Trophoblast cell (in vitro differentiated cells and primary cell): ENCODE measurements at regions not wholly inside any gene's neighbourhood (a gene's known extent, or its start where the extent isn't known, plus 50 kb on each side); places are given as distances from the start of the nearest gene placed in this dataset.

ENCODE experiments used
- DNase-seq, 2 donors: peaks; one replicate each; pipeline ENCODE4 v3.0.0-alpha.2; 2016
- H2AFZ ChIP-seq: 2 replicates; pipeline ENCODE4 v1.6.1; 2013; ENCODE audit warnings: low read length, moderate library complexity, mild to moderate bottlenecking; ENCODE audit not compliant: insufficient read depth, poor library complexity
- H2AK5ac ChIP-seq: 2 replicates; pipeline ENCODE4 v1.6.1; 2013; ENCODE audit warnings: mild to moderate bottlenecking, low read length
- H2BK120ac ChIP-seq: 2 replicates; pipeline ENCODE4 v1.6.1; 2013; ENCODE audit warnings: low read length, mild to moderate bottlenecking, moderate library complexity; ENCODE audit not compliant: insufficient read depth, poor library complexity
- H2BK12ac ChIP-seq: 2 replicates; pipeline ENCODE4 v1.6.1; 2013; ENCODE audit warnings: mild to moderate bottlenecking, low read length, moderate library complexity
- H2BK5ac ChIP-seq: 2 replicates; pipeline ENCODE4 v1.6.1; 2013; ENCODE audit warnings: low read length, low read depth, moderate library complexity, mild to moderate bottlenecking; ENCODE audit not compliant: poor library complexity
- H3K14ac ChIP-seq: 2 replicates; pipeline ENCODE4 v1.6.1; 2013; ENCODE audit warnings: mild to moderate bottlenecking, low read length
- H3K18ac ChIP-seq: 2 replicates; pipeline ENCODE4 v1.6.1; 2013; ENCODE audit warnings: mild to moderate bottlenecking, low read length
- H3K23ac ChIP-seq: 2 replicates; pipeline ENCODE4 v1.6.1; 2013; ENCODE audit warnings: low read length
- H3K27ac ChIP-seq: 2 replicates; pipeline ENCODE4 v1.5.1; 2013; ENCODE audit warnings: low read depth, mild to moderate bottlenecking, inconsistent platforms, low read length, moderate library complexity
- H3K27me3 ChIP-seq: 2 replicates; pipeline ENCODE4 v1.6.1; 2013; ENCODE audit warnings: inconsistent platforms, mild to moderate bottlenecking, low read length, moderate library complexity; ENCODE audit not compliant: insufficient read depth
- H3K36me3 ChIP-seq, 2 experiments: 1 replicate in 1 of 2; 2 replicates in 1 of 2; pipeline ENCODE4 v1.6.1; 2013; ENCODE audit warnings: low read length in 2 of 2, mild to moderate bottlenecking in 2 of 2, moderate library complexity in 1 of 2; ENCODE audit not compliant: insufficient read depth in 2 of 2, control insufficient read depth in 1 of 2
- H3K4ac ChIP-seq: 2 replicates; pipeline ENCODE4 v1.6.1; 2013; ENCODE audit warnings: low read depth, mild to moderate bottlenecking, low read length, moderate library complexity
- H3K4me1 ChIP-seq, 2 experiments: 1 replicate in 1 of 2; 2 replicates in 1 of 2; pipeline ENCODE4 v1.6.1; 2013; ENCODE audit warnings: low read length in 2 of 2, mild to moderate bottlenecking in 2 of 2, moderate library complexity in 1 of 2; ENCODE audit not compliant: insufficient read depth in 2 of 2, control insufficient read depth in 1 of 2
- H3K4me2 ChIP-seq: 2 replicates; pipeline ENCODE4 v1.6.1; 2013; ENCODE audit warnings: inconsistent platforms, mild to moderate bottlenecking, low read length, moderate library complexity
- H3K4me3 ChIP-seq: 2 replicates; pipeline ENCODE4 v1.5.1; 2013; ENCODE audit warnings: mild to moderate bottlenecking, low read depth, low read length, inconsistent platforms
- H3K79me1 ChIP-seq: one replicate; pipeline ENCODE4 v1.6.1; 2013; ENCODE audit warnings: low read length
- H3K79me2 ChIP-seq: 2 replicates; pipeline ENCODE4 v1.6.1; 2013; ENCODE audit warnings: low read length, mild to moderate bottlenecking; ENCODE audit not compliant: control insufficient read depth, insufficient read depth, poor library complexity
- H3K9ac ChIP-seq: 2 replicates; pipeline ENCODE4 v1.6.1; 2013; ENCODE audit warnings: mild to moderate bottlenecking, low read length
- H3K9me3 ChIP-seq: 2 replicates; pipeline ENCODE4 v1.6.1; 2013; ENCODE audit warnings: low read depth, mild to moderate bottlenecking, control low read depth, inconsistent platforms, low read length; ENCODE audit not compliant: insufficient read depth
- H4K12ac ChIP-seq: 2 replicates; pipeline ENCODE4 v1.6.1; 2013; ENCODE audit warnings: low read depth, mild to moderate bottlenecking, low read length, moderate library complexity
- H4K8ac ChIP-seq: 2 replicates; pipeline ENCODE4 v1.6.1; 2013; ENCODE audit warnings: low read depth, mild to moderate bottlenecking, low read length, moderate library complexity
- H4K91ac ChIP-seq: one replicate; pipeline ENCODE4 v1.6.1; 2013; ENCODE audit warnings: low read depth, mild to moderate bottlenecking, low read length, moderate library complexity
- WGBS: extraction: QIAGEN DNeasy Blood & Tissue Kit; methylation state at CpG from one replicate; pipeline ENCODE4 v1.1.7; 2013; ENCODE audit warnings: missing lambda C conversion rate; ENCODE audit not compliant: insufficient read length, insufficient coverage; ENCODE audit errors: extremely low coverage; 5-methylcytosine and 5-hydroxymethylcytosine counted together

GRCh38 chr2:128786741-128787478 lies 468.2 kb upstream of the HS6ST1 start:
- Histone ChIP-seq H2AK5ac (no peak overlapping the region), H3K9ac (no peak overlapping the region), H2AFZ (no peak overlapping the region), H3K36me3 (no peaks in the 10 kb centered on the region), H2BK5ac (no peak overlapping the region), H3K4me2 (no peak overlapping the region), H3K79me2 (no peaks in the 10 kb centered on the region), H3K27me3 (no peaks in the 10 kb centered on the region), H3K79me1 (no peaks in the 10 kb centered on the region), H3K18ac (no peak overlapping the region), H2BK12ac (no peak overlapping the region), H3K4me3 (no peak overlapping the region), H4K91ac (no peak overlapping the region), H3K23ac (no peak overlapping the region), H3K27ac (no peak overlapping the region), H4K8ac (no peak overlapping the region), H3K4ac (no peak overlapping the region), H3K14ac (no peak overlapping the region), H3K9me3 (peaks cover 7% of the 10 kb centered on the region), H3K4me1 (peaks cover 0 to 3% of the 10 kb centered on the region in 2 experiments), H2BK120ac (no peak overlapping the region), H4K12ac (no peak overlapping the region)
- WGBS: no CpG with 5 or more reads among the region's 9 CpGs
- no peak for DNase-seq

- DNase-seq: no peak
- Histone ChIP-seq H3K79me2 (no peaks in the 10 kb centered on the region), H2BK12ac (no peak overlapping the region), H3K27me3 (no peaks in the 10 kb centered on the region), H3K4me3 (no peak overlapping the region), H3K36me3 (no peaks in the 10 kb centered on the region), H4K12ac (no peak overlapping the region), H3K4ac (no peak overlapping the region), H3K23ac (no peak overlapping the region), H2AK5ac (no peak overlapping the region), H2BK120ac (no peak overlapping the region), H3K27ac (no peak overlapping the region), H4K8ac (no peak overlapping the region), H3K4me1 (peaks cover 0 to 3% of the 10 kb centered on the region in 2 experiments), H3K14ac (no peak overlapping the region), H3K4me2 (no peak overlapping the region), H3K79me1 (no peaks in the 10 kb centered on the region), H3K9ac (no peak overlapping the region), H2BK5ac (no peak overlapping the region), H4K91ac (no peak overlapping the region), H2AFZ (no peak overlapping the region), H3K9me3 (peaks cover 8% of the 10 kb centered on the region), H3K18ac (no peak overlapping the region)
- WGBS: no CpG with 5 or more reads among the region's 14 CpGs
Measured at GRCh38 chr2:128787616-128788015, 468.9 kb upstream of the HS6ST1 start.

DNA sequence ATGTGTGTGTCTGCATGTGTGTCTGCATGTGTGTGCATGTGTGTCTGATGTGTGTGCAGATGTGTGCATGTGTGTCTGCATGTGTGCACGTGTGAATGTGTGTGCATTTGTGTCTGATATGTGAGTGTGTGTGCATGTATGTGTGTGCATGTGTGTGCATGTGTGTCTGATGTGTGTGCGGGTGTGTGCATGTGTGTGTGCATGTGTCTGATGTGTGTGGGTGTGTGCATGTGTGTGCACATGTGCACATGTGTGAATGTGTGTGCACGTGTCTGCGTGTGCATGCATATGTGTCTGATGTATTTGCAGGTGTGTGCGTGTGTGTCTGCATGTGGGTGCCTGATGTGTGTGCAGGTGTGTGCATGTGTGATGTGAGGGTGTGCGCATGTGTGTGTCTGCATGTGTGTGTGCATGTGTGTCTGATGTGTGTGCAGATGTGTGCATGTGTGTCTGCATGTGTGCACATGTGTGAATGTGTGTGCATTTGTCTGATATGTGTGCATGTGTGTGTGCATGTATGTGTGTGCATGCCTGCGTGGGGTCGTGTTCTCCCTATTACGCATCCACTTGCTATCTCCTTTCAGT lies 470.1 kb upstream of the HS6ST1 start:
- H4K12ac ChIP-seq: no peak overlapping the region
- peaks cover 0 to 3% of the 10 kb centered on the region in 2 experiments for H3K4me1 ChIP-seq
- no peak overlapping the region for H2BK120ac ChIP-seq
- DNase-seq: no peak
- no peak overlapping the region for H2BK12ac ChIP-seq
- H3K4me2 ChIP-seq: no peak overlapping the region
- H4K8ac ChIP-seq: no peak overlapping the region
- H3K9ac ChIP-seq: no peak overlapping the region
- peaks cover 11% of the 10 kb centered on the region for H3K9me3 ChIP-seq
- H3K14ac ChIP-seq: no peak overlapping the region
- no peak overlapping the region for H2AK5ac ChIP-seq
- no peak overlapping the region for H3K23ac ChIP-seq
- H3K18ac ChIP-seq: no peak overlapping the region
- H3K4ac ChIP-seq: no peak overlapping the region
- no peak overlapping the region for H3K4me3 ChIP-seq
- H3K79me2 ChIP-seq: no peaks in the 10 kb centered on the region
- WGBS: no CpG with 5 or more reads among the region's 9 CpGs
- H3K27ac ChIP-seq: no peak overlapping the region
- H2AFZ ChIP-seq: no peak overlapping the region
- no peaks in the 10 kb centered on the region for H3K79me1 ChIP-seq
- H4K91ac ChIP-seq: no peak overlapping the region
- no peaks in the 10 kb centered on the region for H3K27me3 ChIP-seq
- no peak overlapping the region for H2BK5ac ChIP-seq
- no peaks in the 10 kb centered on the region for H3K36me3 ChIP-seq

GRCh38 chr2:128789221-128789620 lies 470.6 kb upstream of the HS6ST1 start:
- Histone ChIP-seq H3K4me2 (no peak overlapping the region), H3K18ac (no peak overlapping the region), H3K36me3 (no peaks in the 10 kb centered on the region), H3K9ac (no peak overlapping the region), H2BK5ac (no peak overlapping the region), H2BK120ac (no peak overlapping the region), H3K79me1 (no peaks in the 10 kb centered on the region), H4K12ac (no peak overlapping the region), H3K27ac (no peak overlapping the region), H3K9me3 (peaks cover 11% of the 10 kb centered on the region), H3K14ac (no peak overlapping the region), H2BK12ac (no peak overlapping the region), H3K79me2 (no peaks in the 10 kb centered on the region), H3K4me3 (no peak overlapping the region), H3K4me1 (peaks cover 0 to 3% of the 10 kb centered on the region in 2 experiments), H3K4ac (no peak overlapping the region), H4K8ac (no peak overlapping the region), H3K23ac (no peak overlapping the region), H4K91ac (no peak overlapping the region), H3K27me3 (no peaks in the 10 kb centered on the region), H2AK5ac (no peak overlapping the region), H2AFZ (no peak overlapping the region)
- no peak for DNase-seq
- no CpG with 5 or more reads among the region's 6 CpGs for WGBS
